ENCODE measurements at regions not wholly inside any gene's neighbourhood (a gene's known extent, or its start where the extent isn't known, plus 50 kb on each side); places are given as distances from the start of the nearest gene placed in this dataset.

- TF ChIP-seq CTCF (IDR thresholded peaks at IDR 0.05), result no peak
- TF ChIP-seq POLR2A (IDR thresholded peaks at IDR 0.05), result no peak
Measured at GRCh38 chr17:14772776-14773175, 471.9 kb downstream of the HS3ST3B1 start.
